H1 (cell line): ENCODE measurements at regions not wholly inside any gene's neighbourhood (a gene's known extent, or its start where the extent isn't known, plus 50 kb on each side); places are given as distances from the start of the nearest gene placed in this dataset.

Source experiments
- CTCF ChIA-PET: fragments of 300-600 bp; sonication (Branson Sonifier 250); formaldehyde crosslinking; loops from one replicate; lab custom pipeline; 2021; ENCODE audit not compliant: partially characterized antibody; lab: Charles Lee
- POLR2A ChIA-PET: fragments of 300-600 bp; sonication (Branson Sonifier 250); formaldehyde crosslinking; loops from one replicate; lab custom pipeline; 2021; ENCODE audit warnings: inconsistent platforms; ENCODE audit not compliant: partially characterized antibody; lab: Charles Lee
- DNase-seq, 2 experiments: peaks; one replicate each; pipeline versions ENCODE4 v3.0.0 to v3.0.0-alpha.2; 2010 to 2022; ENCODE audit warnings: low spot score in 2 of 2, low read depth in 1 of 2, mixed read lengths in 1 of 2
- FAIRE-seq: peaks from 2 replicates; lab custom pipeline; 2011; peaks lifted over from hg19 to GRCh38; lab: Jason Lieb, UNC
- H2AFZ ChIP-seq: 2 replicates; pipeline ENCODE4 v1.8.1; 2012; ENCODE audit warnings: low read length, inconsistent platforms
- H2AK5ac ChIP-seq: 2 replicates; pipeline ENCODE4 v1.6.1; 2013; ENCODE audit warnings: low read depth, low read length
- H2BK120ac ChIP-seq: replicated peaks from 2 replicates; pipeline ENCODE3; 2013; ENCODE audit warnings: low read depth, low read length, inconsistent platforms
- H2BK12ac ChIP-seq: 2 replicates; pipeline ENCODE4 v1.6.1; 2013; ENCODE audit warnings: low read depth, low read length
- H2BK15ac ChIP-seq: 2 replicates; pipeline ENCODE4 v1.6.1; 2013; ENCODE audit warnings: low read length
- H2BK20ac ChIP-seq: 2 replicates; pipeline ENCODE4 v1.6.1; 2013; ENCODE audit warnings: low read length
- H2BK5ac ChIP-seq: 2 replicates; pipeline ENCODE4 v1.6.1; 2013; ENCODE audit warnings: low read depth, low read length
- H3K14ac ChIP-seq: 2 replicates; pipeline ENCODE4 v1.6.1; 2013; ENCODE audit warnings: inconsistent platforms; ENCODE audit not compliant: insufficient read length
- H3K18ac ChIP-seq: 2 replicates; pipeline ENCODE4 v1.6.1; 2013; ENCODE audit warnings: low read length; ENCODE audit errors: extremely low read depth
- H3K23ac ChIP-seq: 2 replicates; pipeline ENCODE4 v1.6.1; 2013; ENCODE audit warnings: inconsistent platforms; ENCODE audit not compliant: insufficient read length
- H3K23me2 ChIP-seq: 2 replicates; pipeline ENCODE4 v1.6.1; 2013; ENCODE audit warnings: low read depth, low read length
- H3K27ac ChIP-seq: 2 replicates; pipeline ENCODE4 v1.6.1; 2011; ENCODE audit warnings: low read depth, low read length, inconsistent platforms
- H3K27me3 ChIP-seq, 4 experiments: replicated peaks in 1 of 4; 1 replicate in 1 of 4; 2 replicates in 3 of 4; pipeline versions ENCODE4 v1.6.1 to v1.8.1; 2011 to 2013; ENCODE audit warnings: low read length in 3 of 4, mild to moderate bottlenecking in 3 of 4, inconsistent platforms in 2 of 4, mixed read lengths in 2 of 4, moderate library complexity in 1 of 4; ENCODE audit not compliant: control insufficient read depth in 3 of 4, insufficient read depth in 3 of 4; ENCODE audit errors: extremely low read depth in 1 of 4
- H3K36me3 ChIP-seq, 4 experiments: 2 replicates each; pipeline versions ENCODE4 v1.6.1 to v1.8.1; 2011 to 2013; ENCODE audit warnings: mild to moderate bottlenecking in 4 of 4, low read length in 3 of 4, moderate library complexity in 2 of 4, control low read depth in 1 of 4, inconsistent platforms in 1 of 4; ENCODE audit not compliant: insufficient read depth in 4 of 4, control insufficient read depth in 2 of 4
- H3K4ac ChIP-seq: replicated peaks from 2 replicates; pipeline ENCODE3; 2013; ENCODE audit warnings: low read length, low read depth, mixed read lengths, inconsistent platforms; ENCODE audit not compliant: insufficient read length
- H3K4me1 ChIP-seq, 4 experiments: replicated peaks in 1 of 4; 1 replicate in 1 of 4; 2 replicates in 3 of 4; pipeline versions ENCODE4 v1.6.1 to v1.8.1; 2011 to 2013; ENCODE audit warnings: low read length in 3 of 4, inconsistent platforms in 2 of 4, mixed read lengths in 1 of 4; ENCODE audit not compliant: insufficient read depth in 4 of 4, control insufficient read depth in 3 of 4
- H3K4me2 ChIP-seq, 2 experiments: 2 replicates each; pipeline versions ENCODE4 v1.6.1 to v1.8.1; 2011 to 2013; ENCODE audit warnings: low read depth in 2 of 2, low read length in 2 of 2, control low read depth in 1 of 2, inconsistent platforms in 1 of 2, mild to moderate bottlenecking in 1 of 2; ENCODE audit not compliant: insufficient read depth in 1 of 2
- H3K4me3 ChIP-seq, 4 experiments: fragments of 200-600, 300-600 bp in 1 of 4; sonication (generic), shearing (Covaris generic), sonication (Bioruptor Twin) in 1 of 4; 2 replicates each; pipeline versions ENCODE4 v1.5.1 to v1.8.1; 2011 to 2016; ENCODE audit warnings: low read length in 4 of 4, low read depth in 3 of 4, control low read depth in 2 of 4, inconsistent platforms in 2 of 4, mild to moderate bottlenecking in 2 of 4, mixed read lengths in 1 of 4, moderate library complexity in 1 of 4; ENCODE audit not compliant: insufficient read depth in 2 of 4; ENCODE audit errors: extremely low read depth in 1 of 4
- H3K56ac ChIP-seq: replicated peaks from 2 replicates; pipeline ENCODE3; 2013; ENCODE audit warnings: low read depth, mild to moderate bottlenecking, mixed read lengths, low read length, inconsistent platforms; ENCODE audit not compliant: insufficient read length
- H3K79me1 ChIP-seq: 2 replicates; pipeline ENCODE4 v1.6.1; 2013; ENCODE audit warnings: low read depth, low read length, control low read depth
- H3K79me2 ChIP-seq, 2 experiments: 2 replicates each; pipeline versions ENCODE4 v1.6.1 to v1.8.1; 2012 to 2013; ENCODE audit warnings: low read length in 2 of 2, mild to moderate bottlenecking in 2 of 2, inconsistent platforms in 1 of 2; ENCODE audit not compliant: insufficient read depth in 2 of 2, control insufficient read depth in 1 of 2
- H3K9ac ChIP-seq, 4 experiments: replicated peaks in 1 of 4; 1 replicate in 1 of 4; 2 replicates in 3 of 4; pipeline versions ENCODE4 v1.6.1 to v1.8.1; 2011 to 2013; ENCODE audit warnings: low read depth in 3 of 4, low read length in 3 of 4, control low read depth in 2 of 4, mild to moderate bottlenecking in 2 of 4, moderate library complexity in 2 of 4, inconsistent platforms in 1 of 4; ENCODE audit errors: extremely low read depth in 1 of 4
- H3K9me3 ChIP-seq, 2 experiments: 2 replicates each; pipeline versions ENCODE4 v1.6.1 to v1.8.1; 2012 to 2013; ENCODE audit warnings: mild to moderate bottlenecking in 2 of 2, moderate library complexity in 2 of 2, control low read depth in 1 of 2, inconsistent platforms in 1 of 2, low read depth in 1 of 2, low read length in 1 of 2, mixed read lengths in 1 of 2; ENCODE audit not compliant: insufficient read depth in 2 of 2
- H4K20me1 ChIP-seq, 2 experiments: replicated peaks in 1 of 2; 2 replicates each; pipeline versions ENCODE3 to v1.8.1; 2011 to 2013; ENCODE audit warnings: inconsistent platforms in 2 of 2, low read length in 2 of 2, mild to moderate bottlenecking in 1 of 2; ENCODE audit not compliant: insufficient read depth in 2 of 2, control insufficient read depth in 1 of 2
- H4K5ac ChIP-seq: 2 replicates; pipeline ENCODE4 v1.6.1; 2013; ENCODE audit warnings: low read length, low read depth, mixed read lengths, inconsistent platforms; ENCODE audit not compliant: insufficient read length
- H4K8ac ChIP-seq: 2 replicates; pipeline ENCODE4 v1.8.0; 2013; ENCODE audit warnings: mild to moderate bottlenecking, moderate library complexity, low read length, inconsistent platforms; ENCODE audit not compliant: insufficient read depth; ENCODE audit errors: extremely low read depth
- H4K91ac ChIP-seq: replicated peaks from 2 replicates; pipeline ENCODE3; 2013; ENCODE audit warnings: low read length, mixed read lengths, inconsistent platforms; ENCODE audit not compliant: insufficient read length
- ATF2 ChIP-seq: IDR thresholded peaks from 2 replicates; pipeline ENCODE4 v1.6.1; 2012; ENCODE audit warnings: low read length, inconsistent platforms
- CEBPB ChIP-seq: IDR thresholded peaks from 2 replicates; pipeline ENCODE4 v1.6.1; 2012; ENCODE audit warnings: low read depth, low read length
- CTCF ChIP-seq, 3 experiments: IDR thresholded peaks; 1 replicate in 2 of 3; 2 replicates in 1 of 3; pipeline versions ENCODE4 v1.5.1 to v1.6.1; 2011; ENCODE audit warnings: low read length in 3 of 3, mild to moderate bottlenecking in 3 of 3, inconsistent platforms in 2 of 3, low read depth in 1 of 3, moderate library complexity in 1 of 3; ENCODE audit not compliant: insufficient read depth in 1 of 3; ENCODE audit errors: control extremely low read depth in 1 of 3
- FOSL1 ChIP-seq: IDR thresholded peaks from 2 replicates; pipeline ENCODE4 v1.6.1; 2011; ENCODE audit warnings: mild to moderate bottlenecking, low read depth, low read length, moderate library complexity; ENCODE audit not compliant: insufficient read depth
- GTF2F1 ChIP-seq: IDR thresholded peaks from 2 replicates; pipeline ENCODE4 v1.6.1; 2012; ENCODE audit warnings: low read depth, low read length, improper control_type of control experiment, borderline replicate concordance
- POLR2A ChIP-seq, 2 experiments: IDR thresholded peaks; 1 replicate in 1 of 2; 2 replicates in 1 of 2; pipeline ENCODE4 v1.6.1; 2011; ENCODE audit warnings: low read depth in 2 of 2, low read length in 2 of 2, mild to moderate bottlenecking in 2 of 2; ENCODE audit errors: control extremely low read depth in 1 of 2
- SIRT6 ChIP-seq: IDR thresholded peaks from one replicate; pipeline ENCODE4 v1.7.1; 2012; ENCODE audit warnings: low read length, inconsistent platforms
- YY1 ChIP-seq: IDR thresholded peaks from 2 replicates; pipeline ENCODE4 v1.6.1; 2011; ENCODE audit warnings: low read depth, mild to moderate bottlenecking, low read length
- WGBS, 2 experiments: shearing (Covaris generic) in 1 of 2; methylation state at CpG; one replicate each; pipeline versions ENCODE4 v1.1.6 to v1.1.7; 2013 to 2015; ENCODE audit warnings: low lambda C conversion rate in 2 of 2, mixed read lengths in 2 of 2, inconsistent platforms in 1 of 2, low coverage in 1 of 2, missing lambda C conversion rate in 1 of 2; ENCODE audit not compliant: insufficient replicate concordance in 2 of 2, insufficient coverage in 1 of 2, insufficient read length in 1 of 2; ENCODE audit errors: extremely low coverage in 1 of 2, missing lambda C conversion rate in 1 of 2; 5-methylcytosine and 5-hydroxymethylcytosine counted together

DNA sequence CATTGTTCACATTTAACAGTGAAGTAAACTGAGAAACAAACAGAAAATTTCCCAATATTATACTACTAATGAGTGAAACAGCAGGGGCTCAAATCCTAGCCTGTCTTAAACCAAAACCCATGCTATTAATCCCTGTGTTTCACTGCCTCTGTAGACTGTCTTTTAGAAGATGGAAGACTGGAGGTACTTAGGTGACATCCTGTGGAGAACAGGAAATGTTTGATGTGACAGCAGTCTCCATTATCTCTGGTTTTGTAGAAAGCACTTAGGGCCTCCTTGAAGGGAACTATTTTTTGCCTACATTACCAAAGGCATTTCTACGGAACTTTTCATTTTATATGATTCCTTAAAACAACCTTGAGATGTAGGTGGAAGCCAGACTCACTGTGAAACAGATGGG is 288.1 kb upstream of the SORL1-AS1 start:
- CTCF ChIA-PET: no interaction called here
- H3K4ac ChIP-seq: no peak overlapping the region
- no peak overlapping the region for H3K14ac ChIP-seq

More for the DNA sequence above, 288.1 kb upstream of the SORL1-AS1 start:
- Histone ChIP-seq H4K8ac (no peak overlapping the region), H3K9me3 (peaks cover 3 to 7% of the 10 kb centered on the region in 2 experiments; a peak in 3 of 4 replicates), H3K23me2 (no peaks in the 10 kb centered on the region), H3K36me3 (no peaks in the 10 kb centered on the region), H2BK120ac (no peak overlapping the region), H3K79me1 (no peaks in the 10 kb centered on the region), H3K56ac (no peak overlapping the region), H3K79me2 (no peaks in the 10 kb centered on the region), H3K4me1 (no peaks in the 10 kb centered on the region), H3K9ac (no peak overlapping the region), H4K20me1 (no peaks in the 10 kb centered on the region), H3K27ac (no peak overlapping the region), H3K4me2 (no peak overlapping the region), H2BK5ac (no peak overlapping the region), H2AFZ (no peak overlapping the region), H4K5ac (no peak overlapping the region), H3K27me3 (no peaks in the 10 kb centered on the region), H3K18ac (no peak overlapping the region), H2AK5ac (no peak overlapping the region), H2BK12ac (no peak overlapping the region), H4K91ac (no peak overlapping the region), H2BK15ac (no peak overlapping the region), H3K23ac (no peak overlapping the region), H2BK20ac (no peak overlapping the region), H3K4me3 (no peak overlapping the region)
- TF ChIP-seq ATF2 (no peak), YY1 (no peak), GTF2F1 (no peak), CTCF (IDR thresholded peaks at IDR 0.05; ENCODE audit: control extremely low read depth in 1 of 3, insufficient read depth in 1 of 3, low read depth in 1 of 3, low read length in 3 of 3) (no peak), POLR2A (IDR thresholded peaks at IDR 0.05; ENCODE audit: control extremely low read depth in 1 of 2, low read depth in 2 of 2, low read length in 2 of 2) (no peak), FOSL1 (no peak), SIRT6 (no peak), CEBPB (no peak)
- FAIRE-seq: no peak
- 89% methylated on average over 1 of the region's 1 CpG; no CpG with 5 or more reads in 1 of the 2 experiments for WGBS, 2 experiments
- no peak for DNase-seq
- POLR2A ChIA-PET: no interaction called here
